WTC11 (cell line): ENCODE measurements at regions not wholly inside any gene's neighbourhood (a gene's known extent, or its start where the extent isn't known, plus 50 kb on each side); places are given as distances from the start of the nearest gene placed in this dataset.

Experiments
- ATAC-seq: fragments of 200-7000 bp; cut with Tn5 transposase; 2 replicates; pipeline ENCODE4 v1.10.0; 2021; ENCODE audit warnings: mild to moderate bottlenecking, moderate library complexity
- CTCF ChIA-PET: fragments of 300-600 bp; sonication (Branson Sonifier 250); formaldehyde crosslinking; loops from one replicate; lab custom pipeline; 2021; ENCODE audit warnings: antibody characterized with exemption; lab: Charles Lee
- POLR2A ChIA-PET: fragments of 350-600 bp; sonication (Branson Sonifier 250); formaldehyde crosslinking; loops from one replicate; lab custom pipeline; 2021; ENCODE audit warnings: antibody characterized with exemption; lab: Charles Lee
- DNase-seq: peaks from one replicate; pipeline ENCODE4 v3.0.0; 2021; ENCODE audit warnings: low spot score
- H3K27ac Mint-ChIP-seq: 2 replicates; pipeline ENCODE4 v1.8.0; 2021; ENCODE audit warnings: mixed read lengths
- H3K27me3 Mint-ChIP-seq: 2 replicates; pipeline ENCODE4 v1.8.0; 2021; ENCODE audit warnings: low read depth, mild to moderate bottlenecking, moderate library complexity, mixed read lengths
- H3K36me3 Mint-ChIP-seq: 2 replicates; pipeline ENCODE4 v1.8.0; 2021; ENCODE audit warnings: mixed read lengths
- H3K4me1 Mint-ChIP-seq: 2 replicates; pipeline ENCODE4 v1.8.0; 2022; ENCODE audit warnings: mixed read lengths
- H3K4me3 Mint-ChIP-seq: 2 replicates; pipeline ENCODE4 v1.8.0; 2021; ENCODE audit warnings: mild to moderate bottlenecking, moderate library complexity, mixed read lengths
- H3K9me3 Mint-ChIP-seq: 2 replicates; pipeline ENCODE4 v1.8.0; 2021; ENCODE audit warnings: mixed read lengths
- ATF1 ChIP-seq: sonication (generic); formaldehyde crosslinking; IDR thresholded peaks from 2 replicates; pipeline ENCODE4 v1.8.1; 2023; ENCODE audit warnings: mild to moderate bottlenecking, moderate library complexity, missing genetic modification reagents
- CBFB ChIP-seq: sonication (generic); formaldehyde crosslinking; IDR thresholded peaks from 2 replicates; pipeline ENCODE4 v1.8.1; 2022; ENCODE audit warnings: mild to moderate bottlenecking, low read depth, missing genetic modification reagents
- E2F1 ChIP-seq: sonication (generic); formaldehyde crosslinking; IDR thresholded peaks from 2 replicates; pipeline ENCODE4 v1.8.0; 2022; ENCODE audit warnings: mild to moderate bottlenecking, missing genetic modification reagents
- E2F5 ChIP-seq: sonication (generic); formaldehyde crosslinking; IDR thresholded peaks from 2 replicates; pipeline ENCODE4 v1.8.1; 2022; ENCODE audit warnings: mild to moderate bottlenecking, moderate library complexity, missing genetic modification reagents
- ELF4 ChIP-seq: sonication (generic); formaldehyde crosslinking; IDR thresholded peaks from 2 replicates; pipeline ENCODE4 v1.8.1; 2022; ENCODE audit warnings: low read depth, mild to moderate bottlenecking, moderate library complexity, missing genetic modification reagents
- FOXP1 ChIP-seq: sonication (generic); formaldehyde crosslinking; IDR thresholded peaks from 2 replicates; pipeline ENCODE4 v1.8.0; 2022; ENCODE audit warnings: missing genetic modification reagents, mild to moderate bottlenecking, moderate library complexity, borderline replicate concordance
- MAX ChIP-seq: sonication (generic); formaldehyde crosslinking; IDR thresholded peaks from 2 replicates; pipeline ENCODE4 v1.8.0; 2022; ENCODE audit warnings: mild to moderate bottlenecking, missing genetic modification reagents
- MXD4 ChIP-seq: fragments of 250-450 bp; sonication (Bioruptor Pico); IDR thresholded peaks from 2 replicates; pipeline ENCODE4 v1.8.0; 2021; ENCODE audit warnings: mild to moderate bottlenecking, moderate library complexity, borderline replicate concordance
- MYBL2 ChIP-seq: sonication (generic); formaldehyde crosslinking; IDR thresholded peaks from 2 replicates; pipeline ENCODE4 v1.8.1; 2023; ENCODE audit warnings: mild to moderate bottlenecking, moderate library complexity, missing genetic modification reagents
- NFE2L1 ChIP-seq: sonication (generic); formaldehyde crosslinking; IDR thresholded peaks from 2 replicates; pipeline ENCODE4 v1.8.1; 2023; ENCODE audit warnings: missing genetic modification reagents
- OVOL2 ChIP-seq: fragments of 250-450 bp; sonication (Bioruptor Pico); IDR thresholded peaks from 2 replicates; pipeline ENCODE4 v1.9.0; 2021; ENCODE audit warnings: mild to moderate bottlenecking, borderline replicate concordance
- PREB ChIP-seq: sonication (generic); formaldehyde crosslinking; IDR thresholded peaks from 2 replicates; pipeline ENCODE4 v1.8.1; 2022; ENCODE audit warnings: mild to moderate bottlenecking, missing genetic modification reagents, moderate library complexity, borderline replicate concordance
- TCF7 ChIP-seq: sonication (generic); formaldehyde crosslinking; IDR thresholded peaks from 2 replicates; pipeline ENCODE4 v1.8.0; 2022; ENCODE audit warnings: mild to moderate bottlenecking, low read depth, missing genetic modification reagents, moderate library complexity
- TEAD4 ChIP-seq: sonication (generic); formaldehyde crosslinking; IDR thresholded peaks from 2 replicates; pipeline ENCODE4 v1.8.0; 2022; ENCODE audit warnings: mild to moderate bottlenecking, missing genetic modification reagents
- ZMAT4 ChIP-seq: fragments of 250-450 bp; sonication (Bioruptor Pico); IDR thresholded peaks from 2 replicates; pipeline ENCODE4 v1.9.0; 2021; ENCODE audit warnings: mild to moderate bottlenecking
- ZNF232 ChIP-seq: sonication (generic); formaldehyde crosslinking; IDR thresholded peaks from 2 replicates; pipeline ENCODE4 v1.8.0; 2022; ENCODE audit warnings: mild to moderate bottlenecking, missing genetic modification reagents
- ZNF263 ChIP-seq: sonication (generic); formaldehyde crosslinking; IDR thresholded peaks from 2 replicates; pipeline ENCODE4 v1.8.1; 2022; ENCODE audit warnings: low read depth, mild to moderate bottlenecking, moderate library complexity, missing genetic modification reagents
- ZNF317 ChIP-seq: sonication (generic); formaldehyde crosslinking; IDR thresholded peaks from 2 replicates; pipeline ENCODE4 v1.8.1; 2023; ENCODE audit warnings: low read depth, mild to moderate bottlenecking, moderate library complexity, missing genetic modification reagents, borderline replicate concordance
- ZNF396 ChIP-seq: fragments of 250-450 bp; sonication (Bioruptor Pico); IDR thresholded peaks from 2 replicates; pipeline ENCODE4 v1.8.0; 2021; ENCODE audit warnings: mild to moderate bottlenecking, moderate library complexity, borderline replicate concordance
- ZNF423 ChIP-seq: fragments of 250-450 bp; sonication (Bioruptor Pico); IDR thresholded peaks from 2 replicates; pipeline ENCODE4 v2.1.2; 2022; ENCODE audit warnings: mild to moderate bottlenecking, moderate library complexity
- ZNF425 ChIP-seq: fragments of 250-450 bp; sonication (Bioruptor Pico); conservative IDR thresholded peaks from 2 replicates; pipeline ENCODE4 v1.9.0; 2021; ENCODE audit warnings: mild to moderate bottlenecking
- ZNF671 ChIP-seq: fragments of 250-450 bp; sonication (Bioruptor Pico); IDR thresholded peaks from 2 replicates; pipeline ENCODE4 v1.8.0; 2021; ENCODE audit warnings: mild to moderate bottlenecking

- no peak for ATAC-seq
- H3K4me3 Mint-ChIP-seq: no peak overlapping the region
- POLR2A ChIA-PET: no interaction called here
- CTCF ChIA-PET: no interaction called here
- no peak for TF ChIP-seq ZNF263 (CRISPR knock-in tag)
- TF ChIP-seq ZNF232: no peak
- no peak for TF ChIP-seq ZNF396 (CRISPR knock-in tag)
- TF ChIP-seq OVOL2 (CRISPR knock-in tag): no peak
- no peak for TF ChIP-seq CBFB
- TF ChIP-seq NFE2L1 (CRISPR knock-in tag): no peak
- TF ChIP-seq TEAD4: no peak
- no peak for TF ChIP-seq TCF7 (CRISPR knock-in tag)
- TF ChIP-seq ZMAT4 (CRISPR knock-in tag): no peak
- TF ChIP-seq ZNF425 (CRISPR knock-in tag): no peak
- TF ChIP-seq, all 79 proteins: peak for 0
- Mint-ChIP-seq H3K36me3 (peaks cover 12% of the 10 kb centered on the region), H3K9me3 (peaks cover 39% of the 10 kb centered on the region), H3K27me3 (no peaks in the 10 kb centered on the region; the same call in 1 of the 2 replicates), H3K4me1 (no peaks in the 10 kb centered on the region), H3K27ac (no peak overlapping the region)
- DNase-seq: no peak
Observed at GRCh38 chr3:127053979-127054378, 71.1 kb downstream of the PLXNA1 start.

- ChIA-PET CTCF (interaction anchor here (1.0 kb wide), 1 partner anchor 417 kb away, joined by 3 read pairs; no protein-coding TSS in a partner anchor), POLR2A (no interaction called here)
- Mint-ChIP-seq H3K4me1 (no peaks in the 10 kb centered on the region), H3K4me3 (no peak overlapping the region), H3K9me3 (peaks cover 27% of the 10 kb centered on the region), H3K27me3 (no peaks in the 10 kb centered on the region; the same call in 1 of the 2 replicates), H3K36me3 (peaks cover 12% of the 10 kb centered on the region), H3K27ac (no peak overlapping the region)
- ATAC-seq (no peak), DNase-seq (no peak)
- TF ChIP-seq E2F5: no peak
- no peak for TF ChIP-seq OVOL2 (CRISPR knock-in tag)
Observed at GRCh38 chr3:127056281-127056680, 73.4 kb downstream of the PLXNA1 start.

GRCh38 chr3:127056976-127057375 is 74.1 kb downstream of the PLXNA1 start:
- ATAC-seq (no peak), DNase-seq (no peak)
- H3K27ac Mint-ChIP-seq: no peak overlapping the region
- ChIA-PET POLR2A (interaction anchor here (0.8 kb wide), 1 partner anchor 88 kb away, joined by 4 read pairs; no protein-coding TSS in a partner anchor), CTCF (no interaction called here)
- H3K36me3 Mint-ChIP-seq: peaks cover 12% of the 10 kb centered on the region
- H3K27me3 Mint-ChIP-seq: no peaks in the 10 kb centered on the region; the same call in 1 of the 2 replicates
- peaks cover 3% of the 10 kb centered on the region for H3K4me1 Mint-ChIP-seq
- no peak overlapping the region for H3K4me3 Mint-ChIP-seq
- H3K9me3 Mint-ChIP-seq: peaks cover 27% of the 10 kb centered on the region
- TF ChIP-seq ZNF317 (CRISPR knock-in tag): no peak
- TF ChIP-seq ZNF423: no peak
- TF ChIP-seq E2F1 (CRISPR knock-in tag): no peak
- TF ChIP-seq ELF4 (CRISPR knock-in tag): no peak
- no peak for TF ChIP-seq ZMAT4 (CRISPR knock-in tag)
- no peak for TF ChIP-seq MAX (CRISPR knock-in tag)
- TF ChIP-seq FOXP1: no peak
- no peak for TF ChIP-seq ATF1
- no peak for TF ChIP-seq PREB
- no peak for TF ChIP-seq MYBL2 (CRISPR knock-in tag)
- no peak for TF ChIP-seq ZNF671 (CRISPR knock-in tag)
- no peak for TF ChIP-seq MXD4 (CRISPR knock-in tag)
